Neuron (in vitro differentiated cells): ENCODE measurements at regions not wholly inside any gene's neighbourhood (a gene's known extent, or its start where the extent isn't known, plus 50 kb on each side); places are given as distances from the start of the nearest gene placed in this dataset.
"Not testable (repeated sequence)": the region's sequence is repeated elsewhere in the genome, so short reads cannot be mapped to it uniquely, and the experiment has no call there.

Source experiments
- H2AFZ ChIP-seq: one replicate; pipeline ENCODE4 v1.6.1; 2013; ENCODE audit warnings: low read depth, mild to moderate bottlenecking, inconsistent platforms, low read length, moderate library complexity
- H3K27me3 ChIP-seq: one replicate; pipeline ENCODE4 v1.6.1; 2013; ENCODE audit warnings: low read length; ENCODE audit not compliant: insufficient read depth
- H3K36me3 ChIP-seq: one replicate; pipeline ENCODE4 v1.6.1; 2013; ENCODE audit warnings: low read length; ENCODE audit not compliant: insufficient read depth
- H3K4me1 ChIP-seq: one replicate; pipeline ENCODE4 v1.6.1; 2013; ENCODE audit warnings: low read length; ENCODE audit not compliant: insufficient read depth
- H3K4me3 ChIP-seq: 2 replicates; pipeline ENCODE4 v1.5.1; 2013; ENCODE audit warnings: mild to moderate bottlenecking, low read length, moderate library complexity
- H3K9me3 ChIP-seq: one replicate; pipeline ENCODE4 v1.6.1; 2013; ENCODE audit warnings: low read length

GRCh38 chr4:131732034-131732630, 1417.0 kb upstream of the PCDH10 start:
- not testable (repeated sequence) for H3K27me3 ChIP-seq, H3K4me3 ChIP-seq, H3K36me3 ChIP-seq, H2AFZ ChIP-seq, H3K9me3 ChIP-seq, H3K4me1 ChIP-seq

- H3K27me3 ChIP-seq, H3K9me3 ChIP-seq, H3K36me3 ChIP-seq, H3K4me1 ChIP-seq, H2AFZ ChIP-seq, H3K4me3 ChIP-seq: not testable (repeated sequence)
Observed at GRCh38 chr4:131734321-131734720, 1414.8 kb upstream of the PCDH10 start.

- H3K4me3 ChIP-seq, H3K9me3 ChIP-seq, H3K4me1 ChIP-seq, H2AFZ ChIP-seq, H3K27me3 ChIP-seq, H3K36me3 ChIP-seq: not testable (repeated sequence)
Observed at GRCh38 chr4:131734851-131735385, 1414.2 kb upstream of the PCDH10 start.

- H3K4me3 ChIP-seq, H2AFZ ChIP-seq, H3K4me1 ChIP-seq, H3K36me3 ChIP-seq, H3K27me3 ChIP-seq, H3K9me3 ChIP-seq: not testable (repeated sequence)
Observed at GRCh38 chr4:131738991-131739390, 1410.1 kb upstream of the PCDH10 start.

- not testable (repeated sequence) for H2AFZ ChIP-seq, H3K27me3 ChIP-seq, H3K9me3 ChIP-seq, H3K36me3 ChIP-seq, H3K4me3 ChIP-seq, H3K4me1 ChIP-seq
Observed at GRCh38 chr4:131741836-131742235, 1407.3 kb upstream of the PCDH10 start.

GRCh38 chr4:131742536-131743205, 1406.4 kb upstream of the PCDH10 start:
- not testable (repeated sequence) for H3K9me3 ChIP-seq, H3K4me1 ChIP-seq, H2AFZ ChIP-seq, H3K4me3 ChIP-seq, H3K27me3 ChIP-seq, H3K36me3 ChIP-seq

- not testable (repeated sequence) for H3K9me3 ChIP-seq, H2AFZ ChIP-seq, H3K4me1 ChIP-seq
Observed at GRCh38 chr4:131743348-131743747, 1405.7 kb upstream of the PCDH10 start.

GRCh38 chr4:131747203-131747602, 1401.9 kb upstream of the PCDH10 start:
- H3K27me3 ChIP-seq, H2AFZ ChIP-seq, H3K9me3 ChIP-seq, H3K4me1 ChIP-seq, H3K4me3 ChIP-seq, H3K36me3 ChIP-seq: not testable (repeated sequence)

More at GRCh38 chr4:131743348-131743747, 1405.7 kb upstream of the PCDH10 start:
- not testable (repeated sequence) for H3K27me3 ChIP-seq, H3K4me3 ChIP-seq, H3K36me3 ChIP-seq

- not testable (repeated sequence) for H3K4me3 ChIP-seq, H3K27me3 ChIP-seq, H2AFZ ChIP-seq, H3K9me3 ChIP-seq, H3K4me1 ChIP-seq, H3K36me3 ChIP-seq
Observed at GRCh38 chr4:131749224-131749623, 1399.9 kb upstream of the PCDH10 start.

- H3K4me1 ChIP-seq, H3K9me3 ChIP-seq, H3K27me3 ChIP-seq, H2AFZ ChIP-seq, H3K36me3 ChIP-seq, H3K4me3 ChIP-seq: not testable (repeated sequence)
Observed at GRCh38 chr4:131750006-131750405, 1399.1 kb upstream of the PCDH10 start.

GRCh38 chr4:131750469-131750868, 1398.6 kb upstream of the PCDH10 start:
- not testable (repeated sequence) for H3K9me3 ChIP-seq, H3K4me3 ChIP-seq, H2AFZ ChIP-seq, H3K4me1 ChIP-seq, H3K27me3 ChIP-seq, H3K36me3 ChIP-seq

- H3K9me3 ChIP-seq, H3K4me3 ChIP-seq, H3K27me3 ChIP-seq, H3K36me3 ChIP-seq, H3K4me1 ChIP-seq, H2AFZ ChIP-seq: not testable (repeated sequence)
Observed at GRCh38 chr4:131762234-131762633, 1386.9 kb upstream of the PCDH10 start.

GRCh38 chr4:131764730-131765129, 1384.4 kb upstream of the PCDH10 start:
- Histone ChIP-seq H3K27me3 (no peaks in the 10 kb centered on the region), H2AFZ (no peak overlapping the region), H3K36me3 (no peaks in the 10 kb centered on the region)

GRCh38 chr4:131774382-131774781, 1374.7 kb upstream of the PCDH10 start:
- not testable (repeated sequence) for H3K4me1 ChIP-seq, H3K27me3 ChIP-seq, H3K4me3 ChIP-seq, H3K9me3 ChIP-seq, H2AFZ ChIP-seq, H3K36me3 ChIP-seq

More at GRCh38 chr4:131764730-131765129, 1384.4 kb upstream of the PCDH10 start:
- no peaks in the 10 kb centered on the region for H3K9me3 ChIP-seq
- H3K4me3 ChIP-seq: no peak overlapping the region
- no peaks in the 10 kb centered on the region for H3K4me1 ChIP-seq
